Tibial artery (tissue), 4 donors: ENCODE measurements at regions not wholly inside any gene's neighbourhood (a gene's known extent, or its start where the extent isn't known, plus 50 kb on each side); places are given as distances from the start of the nearest gene placed in this dataset.

Source experiments
- DNase-seq, 2 donors: peaks; one replicate each; pipeline ENCODE4 v3.0.0-alpha.2; 2019
- H3K27ac ChIP-seq, 2 donors: fragments of 200-600 bp; sonication (generic) in 1 of 2; 1 replicate in 1 of 2; 2 replicates in 1 of 2; pipeline ENCODE4 v1.5.1; 2018 to 2019; ENCODE audit warnings: mild to moderate bottlenecking in 1 of 2
- H3K27me3 ChIP-seq, 2 donors: fragments of 200-600 bp; sonication (generic) in 1 of 2; one replicate each; pipeline versions ENCODE4 v1.5.1 to v1.6.0; 2016 to 2019
- H3K36me3 ChIP-seq, 3 donors: fragments of 200-600 bp; sonication (generic) in 2 of 3; one replicate each; pipeline ENCODE4 v1.5.1; 2016 to 2019; ENCODE audit warnings: mild to moderate bottlenecking in 2 of 3
- H3K4me1 ChIP-seq, 4 donors: fragments of 200-600 bp; sonication (generic) in 2 of 4; 1 replicate in 3 of 4; 2 replicates in 1 of 4; pipeline ENCODE4 v1.5.1; 2016 to 2019
- H3K4me3 ChIP-seq, 2 donors: fragments of 200-600 bp; sonication (generic) in 1 of 2; 1 replicate in 1 of 2; 2 replicates in 1 of 2; pipeline ENCODE4 v1.5.1; 2018 to 2019; ENCODE audit warnings: mild to moderate bottlenecking in 2 of 2
- H3K9me3 ChIP-seq, 3 donors: fragments of 200-600 bp; sonication (generic) in 1 of 3; one replicate each; pipeline ENCODE4 v1.5.1; 2016 to 2019
- CTCF ChIP-seq, 2 experiments: fragments of 200-600 bp in 1 of 2; fragments of 450-650 bp in 1 of 2; IDR thresholded peaks; one replicate each; pipeline ENCODE4 v1.5.1; 2017 to 2019; ENCODE audit warnings: antibody characterized with exemption in 2 of 2, mild to moderate bottlenecking in 1 of 2, moderate library complexity in 1 of 2
- intact Hi-C: fragments of 100-400 bp; cut with DNase I; formaldehyde crosslinking; loops from one replicate; pipeline ENCODE4 v1.15.0; 2023; ENCODE audit warnings: low total_unique reads

- no peak overlapping the region for H3K27ac ChIP-seq
- no peak for TF ChIP-seq CTCF (IDR thresholded peaks at IDR 0.05)
- peak in 1 of 2 donors; percentile 56 for DNase-seq
- H3K36me3 ChIP-seq, result no peaks in the 10 kb centered on the region
- no peak overlapping the region for H3K4me3 ChIP-seq
- H3K9me3 ChIP-seq, result no peaks in the 10 kb centered on the region
- peaks cover 0 to 8% (median 3%) of the 10 kb centered on the region in 4 donors for H3K4me1 ChIP-seq
- intact Hi-C loops, result no loop called here
- H3K27me3 ChIP-seq, result no peaks in the 10 kb centered on the region
These were observed 245.9 kb downstream of the TFCP2L1 start for GRCh38 chr2:121038891-121039616.

GRCh38 chr2:121039679-121040078 is 245.3 kb downstream of the TFCP2L1 start:
- peak in 1 of 2 donors; percentile 19 for DNase-seq
- Histone ChIP-seq H3K9me3 (no peaks in the 10 kb centered on the region), H3K36me3 (no peaks in the 10 kb centered on the region), H3K27me3 (no peaks in the 10 kb centered on the region), H3K4me1 (peaks cover 0 to 8% (median 3%) of the 10 kb centered on the region in 4 donors), H3K27ac (no peak overlapping the region), H3K4me3 (no peak overlapping the region)
- no peak for TF ChIP-seq CTCF (IDR thresholded peaks at IDR 0.05)
- intact Hi-C loops, result no loop called here

- Histone ChIP-seq H3K27me3 (no peaks in the 10 kb centered on the region), H3K9me3 (no peaks in the 10 kb centered on the region), H3K36me3 (no peaks in the 10 kb centered on the region), H3K27ac (no peak overlapping the region), H3K4me3 (no peak overlapping the region), H3K4me1 (peaks cover 0 to 8% (median 3%) of the 10 kb centered on the region in 4 donors)
- intact Hi-C loops, result no loop called here
- TF ChIP-seq CTCF (IDR thresholded peaks at IDR 0.05), result no peak
- no peak for DNase-seq
These were observed 243.5 kb downstream of the TFCP2L1 start for GRCh38 chr2:121041516-121041915.

GRCh38 chr2:121043061-121043826 is 241.8 kb downstream of the TFCP2L1 start:
- no peaks in the 10 kb centered on the region for H3K36me3 ChIP-seq
- peaks cover 0 to 5% of the 10 kb centered on the region in 2 donors for H3K27me3 ChIP-seq
- H3K4me1 ChIP-seq, result peaks cover 0 to 7% (median 2%) of the 10 kb centered on the region in 4 donors
- intact Hi-C loops, result no loop called here
- no peak overlapping the region for H3K4me3 ChIP-seq
- no peak overlapping the region for H3K27ac ChIP-seq
- no peaks in the 10 kb centered on the region for H3K9me3 ChIP-seq
- no peak for TF ChIP-seq CTCF (IDR thresholded peaks at IDR 0.05)
- DNase-seq, result peak in 1 of 2 donors; percentile 33

GRCh38 chr2:121043827-121044222 is 241.2 kb downstream of the TFCP2L1 start:
- Histone ChIP-seq H3K36me3 (no peaks in the 10 kb centered on the region), H3K27me3 (peaks cover 0 to 5% of the 10 kb centered on the region in 2 donors), H3K4me3 (no peak overlapping the region), H3K27ac (no peak overlapping the region), H3K4me1 (peaks cover 0 to 1% (median 0%) of the 10 kb centered on the region in 4 donors), H3K9me3 (no peaks in the 10 kb centered on the region)
- intact Hi-C loops, result no loop called here
- TF ChIP-seq CTCF (IDR thresholded peaks at IDR 0.05), result no peak
- DNase-seq, result no peak
